HepG2 (cell line): ENCODE measurements at regions not wholly inside any gene's neighbourhood (a gene's known extent, or its start where the extent isn't known, plus 50 kb on each side); places are given as distances from the start of the nearest gene placed in this dataset.

ENCODE experiments used
- ATAC-seq: fragments of 200-7000 bp; cut with Tn5 transposase; 3 replicates; pipeline ENCODE4 v1.9.1; 2020; ENCODE audit warnings: mild to moderate bottlenecking, moderate library complexity
- BruUV-seq: library from RNA; stranded (reverse); fragments of 400-500 nt; replicated peaks from 2 replicates; lab custom pipeline; 2021; lab: Mats Ljungman, UMichigan
- CTCF ChIA-PET: fragments of 300-600 bp; formaldehyde crosslinking; extraction: SDS; loops from one replicate; lab custom pipeline; 2021; ENCODE audit warnings: low total read pairs, inconsistent platforms, low intra/inter-chr PET ratio; lab: Yijun Ruan, JAX
- POLR2A ChIA-PET: fragments of 350-600 bp; sonication (Branson Sonifier 250); formaldehyde crosslinking; loops from one replicate; lab custom pipeline; 2020; ENCODE audit warnings: antibody characterized with exemption, inconsistent platforms; lab: Yijun Ruan, JAX
- DNase-seq: peaks from one replicate; pipeline ENCODE4 v3.0.0-alpha.2; 2015; ENCODE audit warnings: low spot score
- FAIRE-seq: peaks from 3 replicates; lab custom pipeline; 2011; peaks lifted over from hg19 to GRCh38; lab: Jason Lieb, UNC
- H2AFZ ChIP-seq: one replicate; pipeline ENCODE4 v1.6.1; 2011; ENCODE audit warnings: low read length, inconsistent platforms
- H3K27ac ChIP-seq: fragments of 300-600 bp; 3 replicates; pipeline ENCODE4 v1.8.0; 2011; ENCODE audit warnings: mixed run types, mild to moderate bottlenecking, mixed read lengths, low read length, inconsistent platforms; ENCODE audit not compliant: insufficient read depth; ENCODE audit errors: extremely low read length
- H3K27me3 ChIP-seq, 2 experiments: fragments of 200-600 bp in 1 of 2; 2 replicates in 1 of 2; 3 replicates in 1 of 2; pipeline versions ENCODE4 v1.6.0 to v1.8.0; 2011; ENCODE audit warnings: low read length in 2 of 2, mild to moderate bottlenecking in 2 of 2, moderate library complexity in 2 of 2, inconsistent platforms in 1 of 2; ENCODE audit not compliant: insufficient read depth in 2 of 2, control insufficient read depth in 1 of 2
- H3K36me3 ChIP-seq, 2 experiments: fragments of 200-600 bp in 1 of 2; replicated peaks in 1 of 2; 2 replicates in 1 of 2; 3 replicates in 1 of 2; pipeline versions ENCODE4 v1.5.1 to v1.8.0; 2011; ENCODE audit warnings: low read length in 2 of 2, inconsistent platforms in 1 of 2; ENCODE audit not compliant: insufficient read depth in 2 of 2, control insufficient read depth in 1 of 2
- H3K4me1 ChIP-seq: 2 replicates; pipeline ENCODE4 v1.5.1; 2012; ENCODE audit warnings: low read length, inconsistent platforms; ENCODE audit not compliant: insufficient read depth
- H3K4me2 ChIP-seq: 2 replicates; pipeline ENCODE4 v1.6.0; 2011; ENCODE audit warnings: low read depth, low read length, inconsistent platforms
- H3K4me3 ChIP-seq, 3 experiments: fragments of 200-600 bp in 1 of 3; sonication (generic), shearing (Covaris generic) in 1 of 3; replicated peaks in 1 of 3; 2 replicates each; pipeline ENCODE4 v1.5.1; 2011 to 2016; ENCODE audit warnings: low read length in 3 of 3, inconsistent platforms in 2 of 3, low read depth in 2 of 3, mild to moderate bottlenecking in 2 of 3, control low read depth in 1 of 3, mixed read lengths in 1 of 3; ENCODE audit not compliant: insufficient read depth in 1 of 3
- H3K79me2 ChIP-seq: one replicate; pipeline ENCODE4 v1.6.1; 2011; ENCODE audit warnings: low read length, inconsistent platforms; ENCODE audit not compliant: insufficient read depth
- H3K9ac ChIP-seq: 2 replicates; pipeline ENCODE4 v1.6.0; 2011; ENCODE audit warnings: mild to moderate bottlenecking, low read depth, low read length, inconsistent platforms; ENCODE audit not compliant: insufficient read depth
- H3K9me3 ChIP-seq: 2 replicates; pipeline ENCODE4 v1.5.1; 2012; ENCODE audit warnings: mild to moderate bottlenecking, low read length
- H4K20me1 ChIP-seq: 2 replicates; pipeline ENCODE4 v1.6.0; 2011; ENCODE audit warnings: inconsistent platforms, mild to moderate bottlenecking, low read length, moderate library complexity; ENCODE audit not compliant: insufficient read depth
- AKAP8 ChIP-seq: sonication (generic); formaldehyde crosslinking; IDR thresholded peaks from 2 replicates; pipeline ENCODE4 v1.5.1; 2020; ENCODE audit warnings: mild to moderate bottlenecking, missing genetic modification reagents
- NFKB2 ChIP-seq: sonication (generic); formaldehyde crosslinking; IDR thresholded peaks from 2 replicates; pipeline ENCODE4 v1.4.0; 2020; ENCODE audit warnings: missing genetic modification reagents, borderline replicate concordance
- PCBP1 ChIP-seq: fragments of 200-400 bp; formaldehyde crosslinking; IDR thresholded peaks from 2 replicates; pipeline ENCODE4 v1.6.1; 2017; ENCODE audit warnings: mild to moderate bottlenecking, low read depth, low read length, borderline replicate concordance
- PHF20 ChIP-seq: sonication (generic); formaldehyde crosslinking; IDR thresholded peaks from 2 replicates; pipeline ENCODE4 v1.5.0; 2020; ENCODE audit warnings: mild to moderate bottlenecking, missing genetic modification reagents
- PHF21A ChIP-seq: sonication (generic); formaldehyde crosslinking; IDR thresholded peaks from 2 replicates; pipeline ENCODE4 v1.5.0; 2020; ENCODE audit warnings: mild to moderate bottlenecking, missing genetic modification reagents
- PHF8 ChIP-seq: sonication (generic); formaldehyde crosslinking; IDR thresholded peaks from 2 replicates; pipeline ENCODE4 v1.5.0; 2020; ENCODE audit warnings: missing genetic modification reagents
- REL ChIP-seq: sonication (generic); formaldehyde crosslinking; conservative IDR thresholded peaks from 2 replicates; pipeline ENCODE4 v1.8.0; 2022; ENCODE audit warnings: mild to moderate bottlenecking, missing genetic modification reagents, moderate library complexity
- RELA ChIP-seq: sonication (generic); formaldehyde crosslinking; IDR thresholded peaks from 2 replicates; pipeline ENCODE4 v1.4.0; 2020; ENCODE audit warnings: missing genetic modification reagents
- RXRA ChIP-seq: sonication (generic); formaldehyde crosslinking; IDR thresholded peaks from 2 replicates; pipeline ENCODE4 v1.5.1; 2020; ENCODE audit warnings: missing genetic modification reagents
- SIX1 ChIP-seq: sonication (generic); formaldehyde crosslinking; IDR thresholded peaks from 2 replicates; pipeline ENCODE4 v1.4.0; 2020; ENCODE audit warnings: missing genetic modification reagents, borderline replicate concordance
- TGIF2 ChIP-seq: IDR thresholded peaks from 2 replicates; pipeline ENCODE4 v1.6.1; 2016; ENCODE audit warnings: control low read depth, missing compliant biosample characterization
- ZFP36L2 ChIP-seq: sonication (generic); formaldehyde crosslinking; IDR thresholded peaks from 2 replicates; pipeline ENCODE4 v1.4.0; 2020; ENCODE audit warnings: missing genetic modification reagents
- ZNF343 ChIP-seq: sonication (generic); formaldehyde crosslinking; IDR thresholded peaks from 2 replicates; pipeline ENCODE4 v1.4.0; 2020; ENCODE audit warnings: mild to moderate bottlenecking, missing genetic modification reagents
- ZNF788 ChIP-seq: sonication (generic); formaldehyde crosslinking; IDR thresholded peaks from 2 replicates; pipeline ENCODE4 v1.5.0; 2020; ENCODE audit warnings: mild to moderate bottlenecking, missing genetic modification reagents, borderline replicate concordance
- ZSCAN30 ChIP-seq: sonication (generic); formaldehyde crosslinking; IDR thresholded peaks from 2 replicates; pipeline ENCODE4 v1.5.0; 2020; ENCODE audit warnings: mild to moderate bottlenecking, missing genetic modification reagents
- WGBS: methylation state at CpG from one replicate; pipeline ENCODE4 v1.1.6; 2017; ENCODE audit warnings: low lambda C conversion rate; 5-methylcytosine and 5-hydroxymethylcytosine counted together
- in situ Hi-C: cut with HindIII; loops from 2 replicates; pipeline ENCODE4 v1.10.0; 2017; ENCODE audit warnings: low pct_unique_long_range_greater_than_20kb; ENCODE audit not compliant: extremely low pct_ligation_motif_present
- intact Hi-C: fragments of 100-400 bp; cut with micrococcal nuclease; formaldehyde crosslinking; loops from one replicate; pipeline ENCODE4 v1.10.0; 2022; ENCODE audit not compliant: unreplicated experiment
- TF ChIP-seq, protein P1 (sequence below): sonication (generic); formaldehyde crosslinking; IDR thresholded peaks from 2 replicates; pipeline ENCODE4 v1.5.0; 2020; ENCODE audit warnings: missing genetic modification reagents, mild to moderate bottlenecking, borderline replicate concordance
- TF ChIP-seq, protein P2 (sequence below): sonication (generic); formaldehyde crosslinking; IDR thresholded peaks from 2 replicates; pipeline ENCODE4 v1.4.0; 2020; ENCODE audit warnings: missing genetic modification reagents

DNA sequence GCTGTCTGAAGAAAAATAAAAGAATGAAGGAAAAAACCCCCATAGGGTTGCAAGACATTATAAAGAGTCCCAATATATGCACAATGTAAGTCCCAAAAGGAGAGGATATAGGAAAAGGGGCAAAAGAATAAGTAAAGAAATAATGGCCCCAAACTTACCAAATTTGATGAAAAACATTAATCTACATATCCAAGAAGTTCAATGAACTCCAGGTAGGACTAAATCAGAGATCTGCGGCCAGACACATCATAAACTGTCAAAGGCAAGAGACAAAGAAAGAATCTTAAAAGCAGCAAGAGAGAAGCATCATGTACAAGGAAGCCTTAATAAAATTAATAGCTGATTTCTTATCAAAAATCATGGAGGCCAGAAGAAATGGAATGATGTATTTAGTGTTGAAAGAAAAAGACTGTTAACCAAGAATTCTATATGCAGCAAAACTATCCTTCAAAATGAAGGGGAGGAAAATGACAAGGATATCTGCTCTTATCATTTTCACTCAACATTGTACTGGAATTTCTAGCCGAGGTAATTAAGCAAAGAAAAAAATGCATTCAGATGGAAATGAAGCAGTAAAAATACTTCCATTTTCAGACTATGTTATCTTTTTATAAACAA lies 95.7 kb upstream of the GLI3 start:
- in situ Hi-C loops: no loop called here
- no peak overlapping the region for H2AFZ ChIP-seq
- no peak overlapping the region for H3K27ac ChIP-seq
- no TSS peak for BruUV-seq
- no peak overlapping the region for H3K4me3 ChIP-seq
- H3K36me3 ChIP-seq: no peaks in the 10 kb centered on the region
- no peaks in the 10 kb centered on the region for H3K4me1 ChIP-seq
- ChIA-PET CTCF (no interaction called here), POLR2A (no interaction called here)
- FAIRE-seq: no peak
- no peak overlapping the region for H3K4me2 ChIP-seq
- no peak for ATAC-seq
- H4K20me1 ChIP-seq: no peaks in the 10 kb centered on the region
- no peaks in the 10 kb centered on the region for H3K79me2 ChIP-seq
- no peak for DNase-seq
- intact Hi-C loops: no loop called here
- WGBS: 2% methylated on average over 2 of the region's 2 CpGs
- H3K9ac ChIP-seq: no peak overlapping the region
- no peak for TF ChIP-seq ZSCAN30 (CRISPR knock-in tag)
- TF ChIP-seq ZFP36L2 (CRISPR knock-in tag): no peak
- TF ChIP-seq ZNF343 (CRISPR knock-in tag): no peak
- no peak for TF ChIP-seq AKAP8 (CRISPR knock-in tag)
- no peak for TF ChIP-seq TGIF2 (CRISPR knock-in tag)
- no peak for TF ChIP-seq RELA (CRISPR knock-in tag)
- TF ChIP-seq, protein P1, sequence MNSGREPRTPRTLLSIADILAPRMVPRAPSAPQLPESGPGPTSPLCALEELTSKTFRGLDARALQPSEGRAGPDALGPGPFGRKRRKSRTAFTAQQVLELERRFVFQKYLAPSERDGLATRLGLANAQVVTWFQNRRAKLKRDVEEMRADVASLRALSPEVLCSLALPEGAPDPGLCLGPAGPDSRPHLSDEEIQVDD: no peak
- TF ChIP-seq PHF8 (CRISPR knock-in tag): no peak
- no peak for TF ChIP-seq PHF21A (CRISPR knock-in tag)
- no peak for TF ChIP-seq RXRA (CRISPR knock-in tag)
- no peak for TF ChIP-seq NFKB2
- TF ChIP-seq PCBP1: no peak
- no peak for TF ChIP-seq REL (CRISPR knock-in tag)
- TF ChIP-seq, protein P2, sequence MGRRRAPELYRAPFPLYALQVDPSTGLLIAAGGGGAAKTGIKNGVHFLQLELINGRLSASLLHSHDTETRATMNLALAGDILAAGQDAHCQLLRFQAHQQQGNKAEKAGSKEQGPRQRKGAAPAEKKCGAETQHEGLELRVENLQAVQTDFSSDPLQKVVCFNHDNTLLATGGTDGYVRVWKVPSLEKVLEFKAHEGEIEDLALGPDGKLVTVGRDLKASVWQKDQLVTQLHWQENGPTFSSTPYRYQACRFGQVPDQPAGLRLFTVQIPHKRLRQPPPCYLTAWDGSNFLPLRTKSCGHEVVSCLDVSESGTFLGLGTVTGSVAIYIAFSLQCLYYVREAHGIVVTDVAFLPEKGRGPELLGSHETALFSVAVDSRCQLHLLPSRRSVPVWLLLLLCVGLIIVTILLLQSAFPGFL: no peak
- no peak for TF ChIP-seq ZNF788 (CRISPR knock-in tag)
- TF ChIP-seq SIX1 (CRISPR knock-in tag): no peak
- no peak for TF ChIP-seq PHF20
- no peaks in the 10 kb centered on the region for H3K27me3 ChIP-seq
- H3K9me3 ChIP-seq: peaks cover 21% of the 10 kb centered on the region
